ENCODE measurements at regions not wholly inside any gene's neighbourhood (a gene's known extent, or its start where the extent isn't known, plus 50 kb on each side); places are given as distances from the start of the nearest gene placed in this dataset.

- in situ Hi-C loops (cut with HindIII; ENCODE audit: low pct_unique_long_range_greater_than_20kb, low sequenced_read_pairs) = no loop called here
- DNase-seq (ENCODE audit: low read depth in 1 of 2, low spot score in 1 of 2) = no peak
- TF ChIP-seq JUND (IDR thresholded peaks at IDR 0.05; ENCODE audit: low read depth) = no peak
Measured at GRCh38 chr6:74312081-74312480, 616.1 kb downstream of the CD109 start.

GRCh38 chr6:74311431-74311830 is 615.4 kb downstream of the CD109 start:
- no peak for DNase-seq (ENCODE audit: low read depth in 1 of 2, low spot score in 1 of 2)
- in situ Hi-C loops (cut with HindIII; ENCODE audit: low pct_unique_long_range_greater_than_20kb, low sequenced_read_pairs) = no loop called here
- no peak for TF ChIP-seq JUND (IDR thresholded peaks at IDR 0.05; ENCODE audit: low read depth)

GRCh38 chr6:74289884-74290283 is 593.9 kb downstream of the CD109 start:
- in situ Hi-C loops (cut with HindIII; ENCODE audit: low pct_unique_long_range_greater_than_20kb, low sequenced_read_pairs) = no loop called here
- TF ChIP-seq JUND (IDR thresholded peaks at IDR 0.05; ENCODE audit: low read depth) = no peak
- DNase-seq (ENCODE audit: low read depth in 1 of 2, low spot score in 1 of 2) = no peak

GRCh38 chr6:74287932-74288331 is 591.9 kb downstream of the CD109 start:
- no peak for DNase-seq (ENCODE audit: low read depth in 1 of 2, low spot score in 1 of 2)
- in situ Hi-C loops (cut with HindIII; ENCODE audit: low pct_unique_long_range_greater_than_20kb, low sequenced_read_pairs) = no loop called here
- TF ChIP-seq JUND (IDR thresholded peaks at IDR 0.05; ENCODE audit: low read depth) = no peak

GRCh38 chr6:74287441-74287840 is 591.4 kb downstream of the CD109 start:
- no peak for DNase-seq (ENCODE audit: low read depth in 1 of 2, low spot score in 1 of 2)
- TF ChIP-seq JUND (IDR thresholded peaks at IDR 0.05; ENCODE audit: low read depth) = no peak
- in situ Hi-C loops (cut with HindIII; ENCODE audit: low pct_unique_long_range_greater_than_20kb, low sequenced_read_pairs) = no loop called here

GRCh38 chr6:74284284-74284683 is 588.3 kb downstream of the CD109 start:
- in situ Hi-C loops (cut with HindIII; ENCODE audit: low pct_unique_long_range_greater_than_20kb, low sequenced_read_pairs) = no loop called here
- TF ChIP-seq JUND (IDR thresholded peaks at IDR 0.05; ENCODE audit: low read depth) = no peak
- no peak for DNase-seq (ENCODE audit: low read depth in 1 of 2, low spot score in 1 of 2)

GRCh38 chr6:74283532-74283931 is 587.5 kb downstream of the CD109 start:
- in situ Hi-C loops (cut with HindIII; ENCODE audit: low pct_unique_long_range_greater_than_20kb, low sequenced_read_pairs) = no loop called here
- DNase-seq (ENCODE audit: low read depth in 1 of 2, low spot score in 1 of 2) = no peak
- TF ChIP-seq JUND (IDR thresholded peaks at IDR 0.05; ENCODE audit: low read depth) = no peak

GRCh38 chr6:74282143-74282689 is 586.2 kb downstream of the CD109 start:
- in situ Hi-C loops (cut with HindIII; ENCODE audit: low pct_unique_long_range_greater_than_20kb, low sequenced_read_pairs) = no loop called here
- no peak for DNase-seq (ENCODE audit: low read depth in 1 of 2, low spot score in 1 of 2)
- TF ChIP-seq JUND (IDR thresholded peaks at IDR 0.05; ENCODE audit: low read depth) = no peak

- no peak for TF ChIP-seq JUND (IDR thresholded peaks at IDR 0.05; ENCODE audit: low read depth)
- in situ Hi-C loops (cut with HindIII; ENCODE audit: low pct_unique_long_range_greater_than_20kb, low sequenced_read_pairs) = no loop called here
- DNase-seq (ENCODE audit: low read depth in 1 of 2, low spot score in 1 of 2) = peak in 1 of 2 experiments; percentile 13
Measured at GRCh38 chr6:74280130-74280692, 584.2 kb downstream of the CD109 start.

GRCh38 chr6:74277777-74278186 is 581.8 kb downstream of the CD109 start:
- DNase-seq (ENCODE audit: low read depth in 1 of 2, low spot score in 1 of 2) = peak in 1 of 2 experiments; percentile 61
- in situ Hi-C loops (cut with HindIII; ENCODE audit: low pct_unique_long_range_greater_than_20kb, low sequenced_read_pairs) = no loop called here
- TF ChIP-seq JUND (IDR thresholded peaks at IDR 0.05; ENCODE audit: low read depth) = no peak

GRCh38 chr6:74273541-74273940 is 577.5 kb downstream of the CD109 start:
- no peak for TF ChIP-seq JUND (IDR thresholded peaks at IDR 0.05; ENCODE audit: low read depth)
- no peak for DNase-seq (ENCODE audit: low read depth in 1 of 2, low spot score in 1 of 2)
- in situ Hi-C loops (cut with HindIII; ENCODE audit: low pct_unique_long_range_greater_than_20kb, low sequenced_read_pairs) = no loop called here

- in situ Hi-C loops (cut with HindIII; ENCODE audit: low pct_unique_long_range_greater_than_20kb, low sequenced_read_pairs) = no loop called here
- DNase-seq (ENCODE audit: low read depth in 1 of 2, low spot score in 1 of 2) = no peak
- no peak for TF ChIP-seq JUND (IDR thresholded peaks at IDR 0.05; ENCODE audit: low read depth)
Measured at GRCh38 chr6:74269600-74269858, 573.5 kb downstream of the CD109 start.

GRCh38 chr6:74268815-74269599 is 573.0 kb downstream of the CD109 start:
- in situ Hi-C loops (cut with HindIII; ENCODE audit: low pct_unique_long_range_greater_than_20kb, low sequenced_read_pairs) = no loop called here
- TF ChIP-seq JUND (IDR thresholded peaks at IDR 0.05; ENCODE audit: low read depth) = no peak
- DNase-seq (ENCODE audit: low read depth in 1 of 2, low spot score in 1 of 2) = no peak
